Endodermal cell (in vitro differentiated cells): ENCODE measurements at regions not wholly inside any gene's neighbourhood (a gene's known extent, or its start where the extent isn't known, plus 50 kb on each side); places are given as distances from the start of the nearest gene placed in this dataset.
A peak's percentile ranks its signal among the peaks of the same experiment; 100 is the strongest.

Source experiments
- DNase-seq: peaks from one replicate; pipeline ENCODE4 v3.0.0-alpha.2; 2017
- H3K27ac ChIP-seq: 2 replicates; pipeline ENCODE4 v1.5.1; 2013; ENCODE audit warnings: mild to moderate bottlenecking, low read depth, low read length, moderate library complexity
- H3K27me3 ChIP-seq: 2 replicates; pipeline ENCODE4 v1.6.1; 2013; ENCODE audit warnings: mild to moderate bottlenecking, low read length, moderate library complexity; ENCODE audit not compliant: insufficient read depth, control insufficient read depth, poor library complexity, severe bottlenecking
- H3K36me3 ChIP-seq: 2 replicates; pipeline ENCODE4 v1.7.0; 2013; ENCODE audit warnings: mild to moderate bottlenecking, low read length, moderate library complexity; ENCODE audit not compliant: control insufficient read depth, insufficient read depth
- H3K4me1 ChIP-seq: one replicate; pipeline ENCODE4 v1.7.0; 2013; ENCODE audit warnings: low read length; ENCODE audit not compliant: control insufficient read depth, insufficient read depth
- H3K4me3 ChIP-seq: 2 replicates; pipeline ENCODE4 v1.5.1; 2013; ENCODE audit warnings: mild to moderate bottlenecking, low read length, moderate library complexity
- H3K9ac ChIP-seq: 2 replicates; pipeline ENCODE4 v1.6.1; 2013; ENCODE audit warnings: mild to moderate bottlenecking, low read length, moderate library complexity; ENCODE audit not compliant: poor library complexity, severe bottlenecking; ENCODE audit errors: extremely low read depth
- H3K9me3 ChIP-seq: 2 replicates; pipeline ENCODE4 v1.6.1; 2013; ENCODE audit warnings: mild to moderate bottlenecking, low read length, moderate library complexity; ENCODE audit not compliant: control insufficient read depth
- H3K27ac Mint-ChIP-seq: 2 replicates; pipeline ENCODE4 v1.8.0; 2020; ENCODE audit warnings: mixed read lengths
- H3K27me3 Mint-ChIP-seq: 2 replicates; pipeline ENCODE4 v1.8.0; 2021; ENCODE audit warnings: mild to moderate bottlenecking, mixed read lengths; ENCODE audit not compliant: insufficient read depth
- H3K36me3 Mint-ChIP-seq: 2 replicates; pipeline ENCODE4 v1.8.0; 2020; ENCODE audit warnings: low read depth, mixed read lengths
- H3K4me1 Mint-ChIP-seq: 2 replicates; pipeline ENCODE4 v1.8.0; 2020; ENCODE audit warnings: mixed read lengths
- H3K4me3 Mint-ChIP-seq: 2 replicates; pipeline ENCODE4 v1.8.0; 2020; ENCODE audit warnings: mild to moderate bottlenecking, moderate library complexity, mixed read lengths
- H3K9me3 Mint-ChIP-seq: 2 replicates; pipeline ENCODE4 v1.8.0; 2020; ENCODE audit warnings: mild to moderate bottlenecking, mixed read lengths
- WGBS, 2 experiments: methylation state at CpG; one replicate each; pipeline versions ENCODE4 v1.1.5 to v1.1.7; 2013; ENCODE audit warnings: missing lambda C conversion rate in 2 of 2, mixed read lengths in 1 of 2; ENCODE audit not compliant: insufficient coverage in 1 of 2, insufficient read length in 1 of 2; 5-methylcytosine and 5-hydroxymethylcytosine counted together
- TF ChIP-seq, protein P1 (sequence below): fragments of 200-600 bp; sonication (generic); conservative IDR thresholded peaks from 2 replicates; pipeline ENCODE4 v1.5.0; 2021; ENCODE audit warnings: antibody characterized with exemption, mild to moderate bottlenecking

DNA sequence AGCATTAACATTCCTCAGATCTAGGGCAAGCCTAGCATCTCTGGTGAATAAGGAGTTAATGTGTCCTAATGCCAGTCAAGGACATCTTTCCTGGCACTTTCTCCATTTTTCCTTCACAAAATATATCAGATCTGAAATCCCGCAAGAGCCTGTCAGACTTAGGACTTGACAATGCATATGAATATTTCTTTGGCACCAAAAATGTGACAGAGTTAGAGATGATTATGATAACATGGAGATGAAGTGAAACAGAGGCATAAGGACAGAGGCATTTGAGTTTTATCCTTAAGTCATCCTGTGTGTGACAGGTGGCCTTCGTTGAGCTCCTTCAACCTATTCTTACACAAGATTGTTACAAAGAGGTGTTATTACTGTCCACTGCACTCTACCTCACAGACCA, 388.0 kb downstream of the EMP1 start:
- DNase-seq: no peak
- TF ChIP-seq, protein P1, sequence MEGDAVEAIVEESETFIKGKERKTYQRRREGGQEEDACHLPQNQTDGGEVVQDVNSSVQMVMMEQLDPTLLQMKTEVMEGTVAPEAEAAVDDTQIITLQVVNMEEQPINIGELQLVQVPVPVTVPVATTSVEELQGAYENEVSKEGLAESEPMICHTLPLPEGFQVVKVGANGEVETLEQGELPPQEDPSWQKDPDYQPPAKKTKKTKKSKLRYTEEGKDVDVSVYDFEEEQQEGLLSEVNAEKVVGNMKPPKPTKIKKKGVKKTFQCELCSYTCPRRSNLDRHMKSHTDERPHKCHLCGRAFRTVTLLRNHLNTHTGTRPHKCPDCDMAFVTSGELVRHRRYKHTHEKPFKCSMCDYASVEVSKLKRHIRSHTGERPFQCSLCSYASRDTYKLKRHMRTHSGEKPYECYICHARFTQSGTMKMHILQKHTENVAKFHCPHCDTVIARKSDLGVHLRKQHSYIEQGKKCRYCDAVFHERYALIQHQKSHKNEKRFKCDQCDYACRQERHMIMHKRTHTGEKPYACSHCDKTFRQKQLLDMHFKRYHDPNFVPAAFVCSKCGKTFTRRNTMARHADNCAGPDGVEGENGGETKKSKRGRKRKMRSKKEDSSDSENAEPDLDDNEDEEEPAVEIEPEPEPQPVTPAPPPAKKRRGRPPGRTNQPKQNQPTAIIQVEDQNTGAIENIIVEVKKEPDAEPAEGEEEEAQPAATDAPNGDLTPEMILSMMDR: no peak
- H3K9me3 ChIP-seq: no peaks in the 10 kb centered on the region
- H3K27ac ChIP-seq: no peak overlapping the region
- H3K4me3 Mint-ChIP-seq: no peak overlapping the region
- H3K27me3 ChIP-seq: no peaks in the 10 kb centered on the region
- no peaks in the 10 kb centered on the region for H3K36me3 ChIP-seq
- no peaks in the 10 kb centered on the region for H3K9me3 Mint-ChIP-seq
- WGBS, 2 experiments: 89 to 100% methylated on average over 1 to 2 of the region's 2 CpGs
- no peak overlapping the region for H3K9ac ChIP-seq
- peaks cover 11% of the 10 kb centered on the region for H3K27me3 Mint-ChIP-seq
- no peak overlapping the region for H3K27ac Mint-ChIP-seq
- peaks cover 9% of the 10 kb centered on the region for H3K4me1 ChIP-seq
- no peaks in the 10 kb centered on the region for H3K36me3 Mint-ChIP-seq
- H3K4me3 ChIP-seq: no peak overlapping the region
- H3K4me1 Mint-ChIP-seq: peaks cover 25% of the 10 kb centered on the region

DNA sequence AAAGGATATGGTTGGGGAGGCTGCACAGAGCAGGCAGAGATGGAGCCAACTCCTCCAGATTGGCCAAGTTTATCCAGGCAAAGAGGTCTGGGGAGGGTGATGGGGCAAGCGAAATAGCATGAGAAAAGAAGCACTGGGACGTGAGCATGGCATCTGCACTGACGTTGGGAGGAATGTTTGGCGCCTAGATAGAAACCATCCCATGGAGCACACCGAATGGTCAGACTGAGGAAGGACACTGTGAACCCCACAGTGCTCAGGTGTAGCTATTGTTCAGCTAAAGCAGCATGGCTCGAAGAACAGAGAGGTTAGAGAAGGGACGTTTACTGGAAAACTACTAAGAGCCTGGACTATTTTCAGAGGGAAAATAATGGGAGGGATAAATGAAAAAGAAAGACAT, 387.1 kb downstream of the EMP1 start:
- 73 to 88% methylated on average over 6 to 7 of the region's 7 CpGs for WGBS, 2 experiments
- peaks cover 17% of the 10 kb centered on the region for H3K4me1 Mint-ChIP-seq

DNA sequence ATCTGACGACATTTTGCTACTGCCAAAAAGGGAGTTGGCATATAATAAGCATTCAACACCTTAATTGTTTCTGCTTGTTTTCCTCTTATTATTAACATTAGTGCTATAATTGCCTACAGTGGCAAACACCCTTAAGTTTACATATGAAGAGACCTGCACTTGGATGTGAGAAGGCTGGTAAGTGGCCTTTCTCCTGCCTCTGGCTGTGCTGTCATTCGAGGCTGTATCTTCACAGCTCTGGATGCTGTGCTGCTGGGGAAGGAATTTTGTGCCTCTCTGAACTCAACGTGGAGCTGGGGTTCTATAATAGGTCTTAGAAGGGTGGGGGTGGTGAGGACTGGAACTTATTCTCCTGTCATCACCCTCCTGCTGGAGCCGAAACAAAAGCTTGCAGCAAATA, 385.9 kb downstream of the EMP1 start:
- Histone ChIP-seq H3K4me3 (no peak overlapping the region), H3K9ac (no peak overlapping the region), H3K27ac (no peak overlapping the region), H3K36me3 (no peaks in the 10 kb centered on the region), H3K27me3 (no peaks in the 10 kb centered on the region), H3K4me1 (no peaks in the 10 kb centered on the region), H3K9me3 (no peaks in the 10 kb centered on the region)
- Mint-ChIP-seq H3K9me3 (no peaks in the 10 kb centered on the region), H3K4me3 (no peak overlapping the region), H3K36me3 (no peaks in the 10 kb centered on the region), H3K27ac (no peak overlapping the region), H3K27me3 (peaks cover 16% of the 10 kb centered on the region), H3K4me1 (peaks cover 8% of the 10 kb centered on the region)
- WGBS, 2 experiments: 33 to 51% methylated on average over 2 to 4 of the region's 4 CpGs
- DNase-seq: peak; percentile 37
- TF ChIP-seq, protein P1: no peak

More for the DNA sequence above, 387.1 kb downstream of the EMP1 start:
- Mint-ChIP-seq H3K27me3 (peaks cover 13% of the 10 kb centered on the region), H3K4me3 (no peak overlapping the region), H3K27ac (no peak overlapping the region), H3K36me3 (no peaks in the 10 kb centered on the region), H3K9me3 (no peaks in the 10 kb centered on the region)
- TF ChIP-seq, protein P1: no peak
- Histone ChIP-seq H3K9ac (no peak overlapping the region), H3K9me3 (no peaks in the 10 kb centered on the region), H3K4me1 (peaks cover 6% of the 10 kb centered on the region), H3K36me3 (no peaks in the 10 kb centered on the region), H3K27ac (no peak overlapping the region), H3K4me3 (no peak overlapping the region), H3K27me3 (no peaks in the 10 kb centered on the region)
- DNase-seq: peak; percentile 41
